DOHH2 (cell line): ENCODE measurements at regions not wholly inside any gene's neighbourhood (a gene's known extent, or its start where the extent isn't known, plus 50 kb on each side); places are given as distances from the start of the nearest gene placed in this dataset.

Experiments
- H3F3A ChIP-seq: fragments of 200-600 bp; sonication (generic), shearing (Covaris generic); 2 replicates; pipeline ENCODE4 v1.6.0; 2016; ENCODE audit warnings: antibody characterized with exemption, mild to moderate bottlenecking; ENCODE audit not compliant: control insufficient read depth, insufficient read depth
- H3K27ac ChIP-seq: fragments of 200-600 bp; sonication (generic); 2 replicates; pipeline ENCODE4 v1.5.1; 2014; ENCODE audit warnings: low read depth, mild to moderate bottlenecking, low read length, moderate library complexity
- H3K27me3 ChIP-seq: fragments of 200-600 bp; sonication (generic); 2 replicates; pipeline ENCODE4 v1.6.1; 2014; ENCODE audit warnings: mild to moderate bottlenecking, low read length, mixed read lengths; ENCODE audit not compliant: control insufficient read depth
- H3K36me3 ChIP-seq: fragments of 200-600 bp; sonication (generic); 2 replicates; pipeline ENCODE4 v1.6.1; 2014; ENCODE audit warnings: mild to moderate bottlenecking, low read length, moderate library complexity, mixed read lengths; ENCODE audit not compliant: control insufficient read depth
- H3K4me1 ChIP-seq: fragments of 200-600 bp; sonication (generic); 2 replicates; pipeline ENCODE4 v1.6.1; 2014; ENCODE audit warnings: mild to moderate bottlenecking, low read length, mixed read lengths; ENCODE audit not compliant: control insufficient read depth
- H3K4me2 ChIP-seq: fragments of 200-600 bp; sonication (generic); 2 replicates; pipeline ENCODE4 v1.6.0; 2014; ENCODE audit warnings: mild to moderate bottlenecking, low read length, moderate library complexity
- H3K4me3 ChIP-seq: fragments of 200-600 bp; sonication (generic); 2 replicates; pipeline ENCODE4 v1.5.1; 2014; ENCODE audit warnings: mild to moderate bottlenecking, low read length, mixed read lengths
- H3K79me2 ChIP-seq: fragments of 200-600 bp; sonication (generic); 2 replicates; pipeline ENCODE4 v1.6.1; 2014; ENCODE audit warnings: mild to moderate bottlenecking, low read length, mixed read lengths; ENCODE audit not compliant: control insufficient read depth
- H3K9me2 ChIP-seq: fragments of 200-600 bp; sonication (generic); replicated peaks from 2 replicates; pipeline ENCODE4 v1.6.1; 2014; ENCODE audit warnings: mild to moderate bottlenecking, low read length, mixed read lengths; ENCODE audit not compliant: control insufficient read depth
- H3K9me3 ChIP-seq: fragments of 200-600 bp; sonication (generic); 2 replicates; pipeline ENCODE4 v1.6.1; 2014; ENCODE audit warnings: antibody characterized with exemption, low read length, mixed read lengths; ENCODE audit not compliant: control insufficient read depth, insufficient read depth
- H4K20me1 ChIP-seq: fragments of 200-600 bp; sonication (generic); 2 replicates; pipeline ENCODE4 v1.6.0; 2014; ENCODE audit warnings: low read depth, mild to moderate bottlenecking, antibody characterized with exemption, low read length, moderate library complexity; ENCODE audit not compliant: control insufficient read depth, insufficient read depth
- EZH2phosphoT487 ChIP-seq: fragments of 200-600 bp; sonication (generic); IDR thresholded peaks from 2 replicates; pipeline ENCODE4 v1.6.1; 2017; ENCODE audit warnings: borderline replicate concordance, mild to moderate bottlenecking, antibody characterized with exemption, low read length, moderate library complexity, mixed read lengths
- TF ChIP-seq, protein P1 (sequence below): fragments of 200-600 bp; sonication (generic); IDR thresholded peaks from one replicate; pipeline ENCODE4 v1.5.1; 2014; ENCODE audit warnings: antibody characterized with exemption, mild to moderate bottlenecking, low read depth, low read length; ENCODE audit not compliant: poor library complexity, severe bottlenecking

DNA sequence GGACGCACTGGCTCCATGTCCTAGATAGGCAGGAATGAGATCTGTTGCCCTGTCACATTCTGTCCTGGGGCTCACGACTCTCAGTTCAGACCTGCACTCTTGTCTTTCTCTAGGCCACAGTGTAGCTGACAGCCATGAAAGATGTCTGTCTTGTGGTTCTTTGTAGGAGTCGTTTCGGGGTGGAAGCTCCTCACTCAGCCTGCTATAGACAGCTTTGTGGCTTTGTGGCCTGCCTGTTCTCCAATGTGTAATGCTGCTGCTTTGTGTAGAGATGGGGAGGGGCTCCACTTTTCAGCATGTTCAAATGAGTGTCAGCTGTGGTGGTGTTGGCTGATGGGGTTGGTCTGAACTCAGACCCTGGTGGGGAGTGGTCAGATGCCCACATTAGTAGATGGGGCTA is 410.7 kb downstream of the ACTR3B start:
- Histone ChIP-seq H3K4me2 (no peak overlapping the region), H3K9me2 (no peaks in the 10 kb centered on the region), H3F3A (no peaks in the 10 kb centered on the region), H4K20me1 (no peaks in the 10 kb centered on the region), H3K4me1 (no peaks in the 10 kb centered on the region), H3K4me3 (no peak overlapping the region), H3K9me3 (no peaks in the 10 kb centered on the region), H3K79me2 (no peaks in the 10 kb centered on the region), H3K27ac (no peak overlapping the region), H3K27me3 (no peaks in the 10 kb centered on the region), H3K36me3 (no peaks in the 10 kb centered on the region)
- TF ChIP-seq, protein P1, sequence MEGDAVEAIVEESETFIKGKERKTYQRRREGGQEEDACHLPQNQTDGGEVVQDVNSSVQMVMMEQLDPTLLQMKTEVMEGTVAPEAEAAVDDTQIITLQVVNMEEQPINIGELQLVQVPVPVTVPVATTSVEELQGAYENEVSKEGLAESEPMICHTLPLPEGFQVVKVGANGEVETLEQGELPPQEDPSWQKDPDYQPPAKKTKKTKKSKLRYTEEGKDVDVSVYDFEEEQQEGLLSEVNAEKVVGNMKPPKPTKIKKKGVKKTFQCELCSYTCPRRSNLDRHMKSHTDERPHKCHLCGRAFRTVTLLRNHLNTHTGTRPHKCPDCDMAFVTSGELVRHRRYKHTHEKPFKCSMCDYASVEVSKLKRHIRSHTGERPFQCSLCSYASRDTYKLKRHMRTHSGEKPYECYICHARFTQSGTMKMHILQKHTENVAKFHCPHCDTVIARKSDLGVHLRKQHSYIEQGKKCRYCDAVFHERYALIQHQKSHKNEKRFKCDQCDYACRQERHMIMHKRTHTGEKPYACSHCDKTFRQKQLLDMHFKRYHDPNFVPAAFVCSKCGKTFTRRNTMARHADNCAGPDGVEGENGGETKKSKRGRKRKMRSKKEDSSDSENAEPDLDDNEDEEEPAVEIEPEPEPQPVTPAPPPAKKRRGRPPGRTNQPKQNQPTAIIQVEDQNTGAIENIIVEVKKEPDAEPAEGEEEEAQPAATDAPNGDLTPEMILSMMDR, result no peak

DNA sequence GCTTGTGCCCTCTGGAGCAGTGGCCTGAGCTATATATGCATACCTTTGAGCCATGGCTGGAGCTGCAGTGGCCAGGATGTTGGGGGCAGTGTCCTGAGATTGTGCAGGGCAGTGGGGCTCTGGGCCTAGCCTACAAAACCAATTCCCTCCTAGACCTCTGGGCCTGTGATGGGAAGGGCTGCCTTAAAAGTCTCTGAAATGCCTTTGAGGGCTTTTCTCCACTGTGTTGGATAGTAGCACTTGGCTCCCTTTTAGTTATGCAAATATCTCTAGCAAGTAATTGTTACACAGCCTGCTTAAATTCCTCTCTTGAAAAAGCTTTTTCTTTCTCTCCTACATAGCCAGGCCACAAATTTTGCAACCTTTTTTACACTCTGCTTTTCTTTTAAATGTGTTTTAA is 426.4 kb downstream of the ACTR3B start:
- Histone ChIP-seq H3K4me1 (no peaks in the 10 kb centered on the region), H3K27ac (no peak overlapping the region), H3K4me2 (no peak overlapping the region), H3K36me3 (no peaks in the 10 kb centered on the region), H3K79me2 (no peaks in the 10 kb centered on the region), H3K27me3 (no peaks in the 10 kb centered on the region), H3K9me3 (no peaks in the 10 kb centered on the region), H3K9me2 (no peaks in the 10 kb centered on the region), H4K20me1 (no peaks in the 10 kb centered on the region), H3F3A (no peaks in the 10 kb centered on the region), H3K4me3 (no peak overlapping the region)
- TF ChIP-seq, protein P1, result no peak
- no peak for TF ChIP-seq EZH2phosphoT487

DNA sequence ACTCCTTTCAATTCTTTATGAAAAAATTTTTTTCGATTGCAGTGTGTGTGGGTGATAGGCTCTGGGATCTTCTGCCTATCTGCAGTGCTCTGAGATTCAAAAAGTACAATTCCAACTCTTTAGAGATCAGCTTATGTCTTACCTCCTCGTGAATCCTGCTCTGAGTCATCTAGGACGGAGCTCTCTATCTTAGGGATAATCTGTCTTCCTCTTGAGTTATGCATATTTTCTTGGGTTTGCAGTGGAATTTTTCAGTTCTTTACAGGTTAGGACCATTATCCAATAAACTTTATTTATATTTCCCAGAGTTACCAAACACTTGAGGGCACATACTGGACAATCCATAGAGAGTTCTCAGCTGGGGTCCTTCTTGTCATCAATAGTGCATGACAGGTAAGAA is 428.6 kb downstream of the ACTR3B start:
- Histone ChIP-seq H3K79me2 (no peaks in the 10 kb centered on the region), H3K9me3 (no peaks in the 10 kb centered on the region), H3K4me1 (no peaks in the 10 kb centered on the region), H3F3A (no peaks in the 10 kb centered on the region), H4K20me1 (no peaks in the 10 kb centered on the region), H3K27me3 (no peaks in the 10 kb centered on the region), H3K36me3 (no peaks in the 10 kb centered on the region), H3K4me2 (no peak overlapping the region), H3K4me3 (no peak overlapping the region), H3K27ac (no peak overlapping the region), H3K9me2 (no peaks in the 10 kb centered on the region)
- TF ChIP-seq, protein P1, result no peak
- no peak for TF ChIP-seq EZH2phosphoT487

DNA sequence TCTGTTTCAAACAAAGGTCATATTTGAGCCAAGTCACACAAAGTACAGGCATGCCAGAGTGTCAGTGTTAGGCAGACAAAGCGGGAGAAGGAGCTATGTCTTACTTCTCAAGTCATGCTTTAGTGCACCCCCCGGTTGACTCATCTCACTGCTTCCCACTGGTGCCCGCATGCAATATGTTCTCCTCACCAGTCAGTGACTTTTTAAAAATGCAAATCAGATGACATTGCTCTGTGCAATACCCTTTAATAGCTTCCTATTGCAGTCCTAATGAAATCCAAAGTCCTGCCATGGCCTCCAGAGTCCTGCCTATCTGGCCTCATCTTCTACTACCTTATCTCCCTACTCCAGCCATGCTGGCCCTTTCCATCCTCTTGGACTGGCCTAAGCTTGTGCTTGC is 429.1 kb downstream of the ACTR3B start:
- H3K79me2 ChIP-seq, result no peaks in the 10 kb centered on the region
- no peaks in the 10 kb centered on the region for H3F3A ChIP-seq
- no peak overlapping the region for H3K27ac ChIP-seq
- no peaks in the 10 kb centered on the region for H3K36me3 ChIP-seq
- no peaks in the 10 kb centered on the region for H3K9me2 ChIP-seq
- H3K4me3 ChIP-seq, result no peak overlapping the region
- no peaks in the 10 kb centered on the region for H3K9me3 ChIP-seq
- H4K20me1 ChIP-seq, result no peaks in the 10 kb centered on the region
- TF ChIP-seq, protein P1, result no peak
- no peak for TF ChIP-seq EZH2phosphoT487
- H3K4me1 ChIP-seq, result no peaks in the 10 kb centered on the region
- H3K4me2 ChIP-seq, result no peak overlapping the region
- no peaks in the 10 kb centered on the region for H3K27me3 ChIP-seq
